ENCODE measurements at regions not wholly inside any gene's neighbourhood (a gene's known extent, or its start where the extent isn't known, plus 50 kb on each side); places are given as distances from the start of the nearest gene placed in this dataset.

- TF ChIP-seq ZNF318 (CRISPR knock-in tag; IDR thresholded peaks at IDR 0.05): no peak
- TF ChIP-seq JUN (CRISPR knock-in tag; IDR thresholded peaks at IDR 0.05): peak; percentile 81
- no peak for TF ChIP-seq SPEN (CRISPR knock-in tag; IDR thresholded peaks at IDR 0.05; ENCODE audit: low read depth)
- TF ChIP-seq SOX13 (IDR thresholded peaks at IDR 0.05): no peak; the same call in 1 of the 2 replicates
- peak in 1 of 2 experiments; percentile 78; a peak in 2 of 4 replicates for TF ChIP-seq SOX13 (CRISPR knock-in tag; conservative IDR thresholded peaks at IDR 0.05 in 1 of 2, IDR thresholded peaks at IDR 0.05 in 1 of 2)
- no peak for TF ChIP-seq ZNF576 (CRISPR knock-in tag; IDR thresholded peaks at IDR 0.05)
- TF ChIP-seq PTBP1 (IDR thresholded peaks at IDR 0.05; ENCODE audit: low read depth, low read length, poor library complexity, severe bottlenecking): no peak
- TF ChIP-seq MLLT10 (CRISPR knock-in tag; IDR thresholded peaks at IDR 0.05): no peak
- TF ChIP-seq HNRNPH1 (optimal IDR thresholded peaks at IDR 0.05; ENCODE audit: low read depth, low read length): no peak
- no peak for TF ChIP-seq ZFP36L1 (CRISPR knock-in tag; IDR thresholded peaks at IDR 0.05)
- no peak for TF ChIP-seq ELF4 (CRISPR knock-in tag; IDR thresholded peaks at IDR 0.05; ENCODE audit: borderline replicate concordance)
- TF ChIP-seq ZNF136 (CRISPR knock-in tag; IDR thresholded peaks at IDR 0.05; ENCODE audit: low read depth): no peak
- TF ChIP-seq CEBPG (CRISPR knock-in tag; IDR thresholded peaks at IDR 0.05): peak; percentile 62
- no peak for TF ChIP-seq ZNF709 (CRISPR knock-in tag; IDR thresholded peaks at IDR 0.05)
- no peak for TF ChIP-seq RELA (CRISPR knock-in tag; IDR thresholded peaks at IDR 0.05)
- no peak for TF ChIP-seq TRIM24 (CRISPR knock-in tag; IDR thresholded peaks at IDR 0.05)
- 0 out of 2 replicates have a peak, but pooled peaks have one; percentile 5 for TF ChIP-seq CEBPB (IDR thresholded peaks at IDR 0.05; ENCODE audit: borderline replicate concordance, low read depth, low read length)
- no peak for TF ChIP-seq GMEB1 (CRISPR knock-in tag; IDR thresholded peaks at IDR 0.05; ENCODE audit: borderline replicate concordance)
- no peak for TF ChIP-seq HOXA5 (CRISPR knock-in tag; IDR thresholded peaks at IDR 0.05)
These were observed 313.9 kb downstream of the BARHL2 start (continued) for GRCh38 chr1:90402893-90403849.

Measured in HepG2 (cell line).